ENCODE measurements at regions not wholly inside any gene's neighbourhood (a gene's known extent, or its start where the extent isn't known, plus 50 kb on each side); places are given as distances from the start of the nearest gene placed in this dataset.
A peak's percentile ranks its signal among the peaks of the same experiment; 100 is the strongest.

DNA sequence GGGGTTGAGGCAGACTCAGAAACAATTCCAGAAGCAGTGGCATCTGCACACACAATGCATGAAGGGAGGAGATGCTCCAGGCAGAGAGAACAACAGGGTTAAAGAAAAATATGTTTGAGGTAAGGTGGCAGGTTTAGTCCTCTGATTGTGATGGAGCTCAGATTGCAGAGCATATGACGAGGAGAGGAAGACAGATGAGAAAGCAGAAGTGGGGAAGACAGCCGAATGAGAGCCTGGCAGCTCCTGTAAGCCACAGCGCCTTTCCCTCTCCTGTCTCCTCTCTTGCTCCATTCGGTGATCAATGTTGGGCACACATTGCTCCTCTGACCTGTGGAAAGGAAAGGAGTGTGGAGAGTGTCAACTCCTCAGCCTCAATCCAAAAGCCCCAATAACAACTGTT is 372.2 kb downstream of the GXYLT1 start:
- no peak for TF ChIP-seq CTCF (conservative IDR thresholded peaks at IDR 0.05; ENCODE audit: low read depth)
- CTCF ChIA-PET = no interaction called here
- POLR2A ChIA-PET (ENCODE audit: low non-redundant PET) = no interaction called here
- no peak for DNase-seq (ENCODE audit: low spot score)
- H3K27ac ChIP-seq = no peak overlapping the region

DNA sequence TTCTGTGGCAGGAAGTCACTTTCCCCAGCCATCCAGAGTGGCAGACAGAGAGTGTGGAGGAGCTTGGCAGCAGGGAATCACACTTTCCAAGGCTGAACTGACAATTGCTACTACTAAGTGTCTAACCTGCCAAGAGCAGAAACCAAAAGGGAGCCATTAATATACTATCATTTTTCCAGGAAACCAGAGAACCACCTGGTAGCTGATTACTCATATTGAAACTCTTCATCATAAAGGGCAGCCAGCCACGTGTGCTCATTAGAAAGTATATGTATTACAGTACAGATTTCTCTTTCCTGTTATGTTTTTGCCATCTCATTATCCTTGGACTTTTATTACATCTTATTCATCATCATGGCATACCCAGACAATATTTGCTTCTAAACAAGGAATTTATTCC is 374.9 kb downstream of the GXYLT1 start:
- CTCF ChIA-PET = no interaction called here
- POLR2A ChIA-PET (ENCODE audit: low non-redundant PET) = no interaction called here
- DNase-seq (ENCODE audit: low spot score) = no peak
- no peak for TF ChIP-seq CTCF (conservative IDR thresholded peaks at IDR 0.05; ENCODE audit: low read depth)
- no peak overlapping the region for H3K27ac ChIP-seq

DNA sequence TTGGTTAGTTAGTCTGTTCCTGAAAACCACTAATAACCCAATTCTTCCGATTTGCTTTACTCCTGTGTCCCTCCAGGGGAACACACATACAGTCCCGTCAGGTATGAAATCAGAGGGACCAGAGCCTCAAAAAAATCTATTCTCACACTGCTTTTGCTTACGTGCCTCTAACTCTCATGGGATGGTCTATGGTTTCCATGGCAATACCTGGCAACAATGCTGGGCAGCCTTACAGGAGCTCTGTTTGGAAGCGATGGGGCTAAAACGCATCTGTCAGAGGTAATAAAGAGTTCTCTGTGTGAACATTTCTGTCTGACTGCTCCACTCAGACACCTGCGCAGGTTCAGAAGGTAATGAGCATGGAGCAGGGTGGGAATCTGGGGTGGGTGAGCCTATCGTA is 376.2 kb downstream of the GXYLT1 start:
- DNase-seq (ENCODE audit: low spot score) = no peak
- CTCF ChIA-PET = interaction anchor here (0.6 kb wide), 1 partner anchor 253 kb away, joined by 3 read pairs; no protein-coding TSS in a partner anchor
- POLR2A ChIA-PET (ENCODE audit: low non-redundant PET) = no interaction called here
- TF ChIP-seq CTCF (conservative IDR thresholded peaks at IDR 0.05; ENCODE audit: low read depth) = no peak
- H3K27ac ChIP-seq = no peak overlapping the region

DNA sequence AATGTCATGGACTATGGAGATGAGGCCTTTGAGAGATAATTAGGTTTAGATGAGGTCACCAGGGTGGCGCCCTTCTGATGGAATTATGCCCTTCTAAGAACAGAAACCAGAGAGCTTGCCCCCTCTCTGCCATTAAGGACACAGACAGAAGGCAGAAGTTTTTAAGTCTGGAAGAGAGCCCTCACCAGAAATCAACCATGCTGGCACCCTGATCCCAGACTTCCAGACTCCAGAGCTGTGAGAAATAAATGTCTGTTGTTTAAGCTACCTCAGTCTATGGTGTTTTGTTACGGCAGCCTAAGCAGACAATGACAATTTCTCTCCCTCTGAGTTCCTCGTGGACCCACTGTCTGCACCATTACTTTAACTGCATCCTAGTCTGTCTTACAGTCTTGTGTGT is 382.0 kb downstream of the GXYLT1 start:
- H3K27ac ChIP-seq = no peak overlapping the region
- no peak for DNase-seq (ENCODE audit: low spot score)
- POLR2A ChIA-PET (ENCODE audit: low non-redundant PET) = no interaction called here
- CTCF ChIA-PET = interaction anchor here (0.6 kb wide), 1 partner anchor 1403 kb away, joined by 7 read pairs; no protein-coding TSS in a partner anchor
- no peak for TF ChIP-seq CTCF (conservative IDR thresholded peaks at IDR 0.05; ENCODE audit: low read depth)

DNA sequence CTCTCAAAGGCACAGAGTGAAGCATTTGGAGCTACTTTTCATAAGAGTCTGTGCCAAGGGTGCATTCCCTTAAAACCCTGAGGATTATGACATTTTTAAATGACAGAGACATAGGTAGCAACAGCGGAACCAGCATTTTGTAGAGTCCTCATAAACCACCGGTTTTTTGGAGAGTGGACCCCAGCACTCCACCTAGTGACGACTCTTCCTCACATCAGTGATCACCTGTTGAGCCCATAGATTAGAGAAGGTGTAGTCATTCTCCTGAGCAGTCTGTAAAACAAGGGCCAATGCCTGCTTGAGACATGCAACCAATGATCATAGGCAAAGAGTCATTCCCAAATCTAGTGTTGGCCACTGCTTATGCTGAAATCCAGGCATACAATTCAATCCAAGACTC is 399.1 kb downstream of the GXYLT1 start:
- TF ChIP-seq CTCF (conservative IDR thresholded peaks at IDR 0.05; ENCODE audit: low read depth) = no peak
- no peak for DNase-seq (ENCODE audit: low spot score)
- ChIA-PET POLR2A (ENCODE audit: low non-redundant PET) (no interaction called here), CTCF (no interaction called here)
- H3K27ac ChIP-seq = no peak overlapping the region

GRCh38 chr12:41743835-41744234 is 400.8 kb downstream of the GXYLT1 start:
- ChIA-PET POLR2A (ENCODE audit: low non-redundant PET) (no interaction called here), CTCF (no interaction called here)
- DNase-seq (ENCODE audit: low spot score) = peak; percentile 50
- no peak overlapping the region for H3K27ac ChIP-seq
- TF ChIP-seq CTCF (conservative IDR thresholded peaks at IDR 0.05; ENCODE audit: low read depth) = no peak

- CTCF ChIA-PET = no interaction called here
- POLR2A ChIA-PET (ENCODE audit: low non-redundant PET) = no interaction called here
- peak; percentile 3 for DNase-seq (ENCODE audit: low spot score)
- no peak overlapping the region for H3K27ac ChIP-seq
- TF ChIP-seq CTCF (conservative IDR thresholded peaks at IDR 0.05; ENCODE audit: low read depth) = no peak
Measured at GRCh38 chr12:41739066-41739465, 405.6 kb downstream of the GXYLT1 start.
